Kidney (tissue), 13 donors: ENCODE measurements at regions not wholly inside any gene's neighbourhood (a gene's known extent, or its start where the extent isn't known, plus 50 kb on each side); places are given as distances from the start of the nearest gene placed in this dataset.

Source experiments
- DNase-seq, 5 donors: peaks; one replicate each; pipeline ENCODE4 v3.0.0-alpha.2; 2013 to 2020
- FAIRE-seq: peaks from 2 replicates; lab custom pipeline; 2012; peaks lifted over from hg19 to GRCh38; lab: Jason Lieb, UNC
- H3K27ac ChIP-seq, 2 donors: one replicate each; pipeline ENCODE4 v1.7.0; 2013; ENCODE audit warnings: low read depth in 2 of 2, low read length in 2 of 2, inconsistent platforms in 1 of 2
- H3K27me3 ChIP-seq: one replicate; pipeline ENCODE4 v1.7.1; 2013; ENCODE audit warnings: low read length, inconsistent platforms; ENCODE audit not compliant: control insufficient read depth, insufficient read depth
- H3K36me3 ChIP-seq, 3 donors: one replicate each; pipeline versions ENCODE4 v1.7.0 to v1.7.1; 2013; ENCODE audit warnings: low read length in 3 of 3, control low read depth in 1 of 3, inconsistent platforms in 1 of 3; ENCODE audit not compliant: insufficient read depth in 3 of 3, control insufficient read depth in 2 of 3
- H3K4me1 ChIP-seq, 3 donors: one replicate each; pipeline versions ENCODE4 v1.7.0 to v1.7.1; 2013; ENCODE audit warnings: low read length in 3 of 3, inconsistent platforms in 1 of 3, low read depth in 1 of 3; ENCODE audit not compliant: control insufficient read depth in 2 of 3, insufficient read depth in 2 of 3
- H3K4me3 ChIP-seq, 3 donors: one replicate each; pipeline versions ENCODE4 v1.7.0 to v1.8.1; 2013; ENCODE audit warnings: low read length in 3 of 3, control low read depth in 1 of 3, inconsistent platforms in 1 of 3
- H3K9ac ChIP-seq, 3 donors: one replicate each; pipeline versions ENCODE4 v1.7.0 to v1.7.1; 2013; ENCODE audit warnings: low read length in 3 of 3, control low read depth in 1 of 3, inconsistent platforms in 1 of 3
- H3K9me3 ChIP-seq, 3 donors: one replicate each; pipeline versions ENCODE4 v1.7.0 to v1.7.1; 2013; ENCODE audit warnings: low read length in 3 of 3, control low read depth in 1 of 3, inconsistent platforms in 1 of 3; ENCODE audit not compliant: control insufficient read depth in 2 of 3, insufficient read depth in 1 of 3
- CTCF ChIP-seq: IDR thresholded peaks from 3 replicates; pipeline ENCODE4 v1.5.1; 2012; ENCODE audit warnings: mild to moderate bottlenecking, moderate library complexity, borderline replicate concordance; ENCODE audit not compliant: insufficient read depth; ENCODE audit errors: extremely low read depth
- intact Hi-C: fragments of 100-400 bp; cut with DNase I; formaldehyde crosslinking; loops from one replicate; pipeline ENCODE4 v1.11.1; 2022
- donor health status: control.
- donor health status: control.
- donor health status: control.
- donor health status: control.
- donor health status: control.
- donor health status: DM: yes; HTN: yes; CAD: no.
- donor health status: Normal renal cell carcinoma (clear cell type).

DNA sequence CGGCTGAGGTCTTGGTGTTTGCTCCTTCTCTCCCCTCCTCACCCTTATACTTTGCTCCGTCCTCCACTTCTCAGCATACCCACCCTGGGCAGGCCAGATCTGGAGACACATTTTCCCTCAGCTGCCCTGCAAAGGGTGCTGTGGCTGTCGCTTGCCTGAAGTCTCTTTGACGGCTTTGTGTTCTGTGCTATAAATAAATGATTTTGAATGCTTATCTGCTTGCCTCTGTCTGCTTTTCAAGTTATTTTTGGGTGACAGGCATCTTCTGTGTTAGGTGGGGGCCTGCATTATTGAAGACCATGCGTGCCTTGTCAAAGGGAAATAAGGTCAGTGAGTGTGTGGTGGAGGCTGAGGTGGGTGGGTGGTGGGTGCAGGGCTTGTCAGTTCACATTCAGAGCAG is 66.9 kb upstream of the KCND3 start:
- Histone ChIP-seq H3K4me3 (no peak overlapping the region), H3K27me3 (no peaks in the 10 kb centered on the region), H3K27ac (no peak overlapping the region), H3K9me3 (no peaks in the 10 kb centered on the region), H3K9ac (no peak overlapping the region), H3K36me3 (no peaks in the 10 kb centered on the region), H3K4me1 (no peaks in the 10 kb centered on the region)
- FAIRE-seq (no peak), DNase-seq (no peak)
- intact Hi-C loops = no loop called here
- TF ChIP-seq CTCF = no peak

- intact Hi-C loops = no loop called here
- Histone ChIP-seq H3K9ac (no peak overlapping the region), H3K4me1 (no peaks in the 10 kb centered on the region), H3K4me3 (no peak overlapping the region), H3K9me3 (no peaks in the 10 kb centered on the region), H3K36me3 (no peaks in the 10 kb centered on the region), H3K27ac (no peak overlapping the region), H3K27me3 (no peaks in the 10 kb centered on the region)
- DNase-seq (no peak), FAIRE-seq (no peak)
- TF ChIP-seq CTCF = no peak
These were observed 68.3 kb upstream of the KCND3 start for GRCh38 chr1:112057736-112058135.

GRCh38 chr1:112058815-112059450 is 69.5 kb upstream of the KCND3 start:
- intact Hi-C loops = no loop called here
- FAIRE-seq = no peak
- H3K4me3 ChIP-seq = no peak overlapping the region

More at GRCh38 chr1:112058815-112059450, 69.5 kb upstream of the KCND3 start:
- no peaks in the 10 kb centered on the region for H3K4me1 ChIP-seq
- H3K9me3 ChIP-seq = no peaks in the 10 kb centered on the region
- H3K36me3 ChIP-seq = no peaks in the 10 kb centered on the region
- no peak overlapping the region for H3K27ac ChIP-seq
- no peak overlapping the region for H3K9ac ChIP-seq
- DNase-seq = no peak
- TF ChIP-seq CTCF = no peak
- H3K27me3 ChIP-seq = no peaks in the 10 kb centered on the region
